DOHH2 (cell line): ENCODE measurements at regions not wholly inside any gene's neighbourhood (a gene's known extent, or its start where the extent isn't known, plus 50 kb on each side); places are given as distances from the start of the nearest gene placed in this dataset.

Source experiments
- CTCF ChIP-seq: fragments of 200-600 bp; sonication (generic); IDR thresholded peaks from one replicate; pipeline ENCODE4 v1.5.1; 2014; ENCODE audit warnings: antibody characterized with exemption, mild to moderate bottlenecking, low read depth, low read length; ENCODE audit not compliant: poor library complexity, severe bottlenecking
- EZH2phosphoT487 ChIP-seq: fragments of 200-600 bp; sonication (generic); IDR thresholded peaks from 2 replicates; pipeline ENCODE4 v1.6.1; 2017; ENCODE audit warnings: borderline replicate concordance, mild to moderate bottlenecking, antibody characterized with exemption, low read length, moderate library complexity, mixed read lengths

- TF ChIP-seq CTCF: no peak
- TF ChIP-seq EZH2phosphoT487: no peak
Observed at GRCh38 chr11:122183933-122184332, 67.9 kb upstream of the BLID start.
